GM21447 (cell line): ENCODE measurements at regions not wholly inside any gene's neighbourhood (a gene's known extent, or its start where the extent isn't known, plus 50 kb on each side); places are given as distances from the start of the nearest gene placed in this dataset.
A peak's percentile ranks its signal among the peaks of the same experiment; 100 is the strongest.
"Not testable (repeated sequence)": the region's sequence is repeated elsewhere in the genome, so short reads cannot be mapped to it uniquely, and the experiment has no call there.

Experiments used
- ATAC-seq: cut with Tn5 transposase; IDR thresholded peaks from one replicate; pipeline ENCODE4 v1.9.1; 2021; ENCODE audit not compliant: unreplicated experiment

GRCh38 chr2:75328156-75328555 lies 128.8 kb upstream of the TACR1 start:
- ATAC-seq = no peak

GRCh38 chr2:75327334-75327733 lies 128.0 kb upstream of the TACR1 start:
- ATAC-seq = no peak

- no peak for ATAC-seq
Measured at GRCh38 chr2:75326645-75327044, 127.3 kb upstream of the TACR1 start.

- no peak for ATAC-seq
Measured at GRCh38 chr2:75325594-75325993, 126.3 kb upstream of the TACR1 start.

- ATAC-seq = no peak
Measured at GRCh38 chr2:75324861-75325284, 125.6 kb upstream of the TACR1 start.

GRCh38 chr2:75324141-75324540 lies 124.8 kb upstream of the TACR1 start:
- ATAC-seq = no peak

- ATAC-seq = no peak
Measured at GRCh38 chr2:75321599-75321922, 122.2 kb upstream of the TACR1 start.

GRCh38 chr2:75320898-75321598 lies 121.7 kb upstream of the TACR1 start:
- no peak for ATAC-seq

GRCh38 chr2:75319951-75320350 lies 120.6 kb upstream of the TACR1 start:
- no peak for ATAC-seq

GRCh38 chr2:75317802-75318201 lies 118.5 kb upstream of the TACR1 start:
- no peak for ATAC-seq

GRCh38 chr2:75317316-75317715 lies 118.0 kb upstream of the TACR1 start:
- no peak for ATAC-seq

- ATAC-seq = no peak
Measured at GRCh38 chr2:75315436-75315835, 116.1 kb upstream of the TACR1 start.

- peak; percentile 100 for ATAC-seq
Measured at GRCh38 chr2:75311993-75312392, 112.7 kb upstream of the TACR1 start.

- no peak for ATAC-seq
Measured at GRCh38 chr2:75311521-75311920, 112.2 kb upstream of the TACR1 start.

- no peak for ATAC-seq
Measured at GRCh38 chr2:75310876-75311275, 111.6 kb upstream of the TACR1 start.

- no peak for ATAC-seq
Measured at GRCh38 chr2:75309596-75310463, 110.5 kb upstream of the TACR1 start.

GRCh38 chr2:75303227-75303626 lies 103.9 kb upstream of the TACR1 start:
- ATAC-seq = no peak

GRCh38 chr2:75294362-75294761 lies 95.0 kb upstream of the TACR1 start:
- ATAC-seq = no peak

GRCh38 chr2:75292826-75293225 lies 93.5 kb upstream of the TACR1 start:
- ATAC-seq = no peak

- no peak for ATAC-seq
Measured at GRCh38 chr2:75290600-75291150, 91.4 kb upstream of the TACR1 start.

- no peak for ATAC-seq
Measured at GRCh38 chr2:75289771-75290170, 90.5 kb upstream of the TACR1 start.

- ATAC-seq = not testable (repeated sequence)
Measured at GRCh38 chr2:75289178-75289577, 89.9 kb upstream of the TACR1 start.
